PC-9 (cell line): ENCODE measurements at regions not wholly inside any gene's neighbourhood (a gene's known extent, or its start where the extent isn't known, plus 50 kb on each side); places are given as distances from the start of the nearest gene placed in this dataset.

Experiments used
- BruUV-seq: library from RNA; stranded (reverse); fragments of 400-500 nt; replicated peaks from 2 replicates; lab custom pipeline; 2021; lab: Mats Ljungman, UMichigan
- CTCF ChIA-PET: fragments of 300-600 bp; sonication (Branson Sonifier 250); formaldehyde crosslinking; loops from one replicate; lab custom pipeline; 2022; ENCODE audit warnings: antibody characterized with exemption; lab: Charles Lee
- POLR2A ChIA-PET: fragments of 300-600 bp; sonication (Branson Sonifier 250); formaldehyde crosslinking; loops from one replicate; lab custom pipeline; 2022; ENCODE audit warnings: antibody characterized with exemption; ENCODE audit not compliant: unreplicated experiment; lab: Charles Lee
- DNase-seq, 2 experiments: peaks; one replicate each; pipeline versions ENCODE4 v3.0.0 to v3.0.0-alpha.2; 2015 to 2022; ENCODE audit warnings: mixed read lengths in 1 of 2
- H2AFZ ChIP-seq: fragments of 200-600 bp; sonication (generic); 2 replicates; pipeline ENCODE4 v1.8.1; 2017; ENCODE audit warnings: antibody characterized with exemption
- H3F3A ChIP-seq: fragments of 200-600 bp; sonication (generic); 2 replicates; pipeline ENCODE4 v1.8.1; 2017; ENCODE audit warnings: antibody characterized with exemption, mild to moderate bottlenecking, low read depth; ENCODE audit not compliant: insufficient read depth
- H3K27ac ChIP-seq: fragments of 200-600 bp; sonication (generic); 2 replicates; pipeline ENCODE4 v1.6.1; 2016; ENCODE audit warnings: mixed run types
- H3K27me3 ChIP-seq: fragments of 200-600 bp; sonication (generic); 2 replicates; pipeline ENCODE4 v1.6.1; 2016; ENCODE audit warnings: low read depth, mixed run types; ENCODE audit not compliant: insufficient read depth
- H3K36me3 ChIP-seq: fragments of 200-600 bp; sonication (generic); 2 replicates; pipeline ENCODE4 v1.6.1; 2016; ENCODE audit warnings: low read depth, mixed run types
- H3K4me1 ChIP-seq: fragments of 200-600 bp; sonication (generic); replicated peaks from 2 replicates; pipeline ENCODE4 v1.6.1; 2016; ENCODE audit warnings: mixed run types; ENCODE audit not compliant: insufficient read depth
- H3K4me2 ChIP-seq: fragments of 200-600 bp; sonication (generic); 2 replicates; pipeline ENCODE4 v1.6.1; 2017; ENCODE audit warnings: mixed run types
- H3K4me3 ChIP-seq: fragments of 200-600 bp; sonication (generic); 2 replicates; pipeline ENCODE4 v1.6.1; 2016; ENCODE audit warnings: mixed run types
- H3K79me2 ChIP-seq: fragments of 200-600 bp; sonication (generic); 2 replicates; pipeline ENCODE4 v1.6.1; 2017; ENCODE audit warnings: low read depth, mixed run types
- H3K9me2 ChIP-seq: fragments of 200-600 bp; sonication (generic); 2 replicates; pipeline ENCODE4 v1.8.1; 2017; ENCODE audit warnings: mild to moderate bottlenecking; ENCODE audit not compliant: insufficient read depth
- H3K9me3 ChIP-seq: fragments of 200-600 bp; sonication (generic); 2 replicates; pipeline ENCODE4 v1.8.1; 2016; ENCODE audit warnings: low read depth; ENCODE audit not compliant: insufficient read depth
- H4K20me1 ChIP-seq: fragments of 200-600 bp; sonication (generic); 2 replicates; pipeline ENCODE4 v1.8.1; 2017; ENCODE audit not compliant: insufficient read depth
- EZH2 ChIP-seq: fragments of 200-600 bp; sonication (generic); IDR thresholded peaks from 2 replicates; pipeline ENCODE4 v1.8.0; 2017; ENCODE audit warnings: antibody characterized with exemption, low read depth
- intact Hi-C: fragments of 100-400 bp; cut with micrococcal nuclease; formaldehyde crosslinking; loops from one replicate; pipeline ENCODE4 v1.10.0; 2022; ENCODE audit not compliant: unreplicated experiment
- TF ChIP-seq, protein P1 (sequence below): fragments of 200-600 bp; sonication (generic); conservative IDR thresholded peaks from 2 replicates; pipeline ENCODE4 v1.6.1; 2017; ENCODE audit warnings: mixed run types, antibody characterized with exemption, mild to moderate bottlenecking, moderate library complexity

DNA sequence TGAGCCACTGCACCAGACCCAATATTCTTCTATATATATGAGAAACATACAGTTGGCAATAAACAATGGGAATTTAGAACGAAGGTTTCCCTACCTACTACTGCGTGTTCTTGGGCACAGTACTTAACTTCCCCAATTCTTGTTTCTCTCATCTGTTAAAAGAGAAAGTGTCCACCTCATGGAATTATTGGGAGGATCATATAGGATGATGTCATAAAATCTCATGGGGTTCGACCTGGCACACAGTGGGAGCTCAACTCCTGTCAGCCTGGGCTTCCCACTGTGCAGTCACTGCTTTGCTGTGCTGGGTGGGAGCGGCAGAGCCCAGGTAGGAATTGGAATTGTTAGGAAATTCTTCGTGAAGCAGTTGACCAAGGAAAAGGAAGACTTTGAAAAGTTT is 203.3 kb downstream of the SH3BP4 start:
- no peak overlapping the region for H2AFZ ChIP-seq
- no peak for TF ChIP-seq EZH2
- TF ChIP-seq, protein P1, sequence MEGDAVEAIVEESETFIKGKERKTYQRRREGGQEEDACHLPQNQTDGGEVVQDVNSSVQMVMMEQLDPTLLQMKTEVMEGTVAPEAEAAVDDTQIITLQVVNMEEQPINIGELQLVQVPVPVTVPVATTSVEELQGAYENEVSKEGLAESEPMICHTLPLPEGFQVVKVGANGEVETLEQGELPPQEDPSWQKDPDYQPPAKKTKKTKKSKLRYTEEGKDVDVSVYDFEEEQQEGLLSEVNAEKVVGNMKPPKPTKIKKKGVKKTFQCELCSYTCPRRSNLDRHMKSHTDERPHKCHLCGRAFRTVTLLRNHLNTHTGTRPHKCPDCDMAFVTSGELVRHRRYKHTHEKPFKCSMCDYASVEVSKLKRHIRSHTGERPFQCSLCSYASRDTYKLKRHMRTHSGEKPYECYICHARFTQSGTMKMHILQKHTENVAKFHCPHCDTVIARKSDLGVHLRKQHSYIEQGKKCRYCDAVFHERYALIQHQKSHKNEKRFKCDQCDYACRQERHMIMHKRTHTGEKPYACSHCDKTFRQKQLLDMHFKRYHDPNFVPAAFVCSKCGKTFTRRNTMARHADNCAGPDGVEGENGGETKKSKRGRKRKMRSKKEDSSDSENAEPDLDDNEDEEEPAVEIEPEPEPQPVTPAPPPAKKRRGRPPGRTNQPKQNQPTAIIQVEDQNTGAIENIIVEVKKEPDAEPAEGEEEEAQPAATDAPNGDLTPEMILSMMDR: no peak
- no peak overlapping the region for H3K4me2 ChIP-seq
- no TSS peak for BruUV-seq
- DNase-seq: no peak
- H3K9me2 ChIP-seq: no peaks in the 10 kb centered on the region
- no peak overlapping the region for H3K4me3 ChIP-seq
- H3F3A ChIP-seq: no peaks in the 10 kb centered on the region
- CTCF ChIA-PET: no interaction called here
- no peaks in the 10 kb centered on the region for H3K27me3 ChIP-seq
- H3K9me3 ChIP-seq: no peaks in the 10 kb centered on the region
- no peak overlapping the region for H3K27ac ChIP-seq
- no peaks in the 10 kb centered on the region for H3K79me2 ChIP-seq
- H4K20me1 ChIP-seq: no peaks in the 10 kb centered on the region
- no peaks in the 10 kb centered on the region for H3K36me3 ChIP-seq
- POLR2A ChIA-PET: no interaction called here
- intact Hi-C loops: no loop called here
- no peaks in the 10 kb centered on the region for H3K4me1 ChIP-seq

DNA sequence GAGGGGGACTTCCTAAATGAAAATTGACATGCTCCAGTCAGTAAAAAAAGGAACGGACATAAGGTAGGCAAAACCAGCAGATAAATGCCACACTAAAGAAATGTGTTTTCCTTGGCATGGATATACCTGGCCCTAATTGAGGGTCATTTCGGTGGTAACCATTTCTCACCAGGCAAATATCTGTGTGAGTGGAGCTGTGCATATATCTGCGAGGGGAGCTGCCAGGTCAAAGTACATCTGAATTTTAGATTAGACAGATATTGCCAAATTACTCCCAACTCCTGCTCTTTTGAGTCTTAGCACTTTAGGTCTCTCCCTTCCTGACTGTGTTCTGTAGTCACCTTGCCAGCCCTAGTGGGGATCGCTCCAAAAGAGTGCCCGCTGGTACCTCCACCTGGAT is 204.2 kb downstream of the SH3BP4 start:
- Histone ChIP-seq H3K4me2 (no peak overlapping the region), H3K9me3 (no peaks in the 10 kb centered on the region), H3K36me3 (no peaks in the 10 kb centered on the region), H3K9me2 (no peaks in the 10 kb centered on the region), H3K79me2 (no peaks in the 10 kb centered on the region), H2AFZ (no peak overlapping the region), H4K20me1 (no peaks in the 10 kb centered on the region), H3K27me3 (no peaks in the 10 kb centered on the region), H3K4me3 (no peak overlapping the region), H3K4me1 (no peaks in the 10 kb centered on the region), H3F3A (no peaks in the 10 kb centered on the region), H3K27ac (no peak overlapping the region)
- ChIA-PET POLR2A (interaction anchor here (0.6 kb wide), 1 partner anchor 553 kb away, joined by 4 read pairs; no protein-coding TSS in a partner anchor), CTCF (no interaction called here)
- intact Hi-C loops: no loop called here
- no peak for DNase-seq
- no peak for TF ChIP-seq EZH2
- TF ChIP-seq, protein P1: no peak
- no TSS peak for BruUV-seq

DNA sequence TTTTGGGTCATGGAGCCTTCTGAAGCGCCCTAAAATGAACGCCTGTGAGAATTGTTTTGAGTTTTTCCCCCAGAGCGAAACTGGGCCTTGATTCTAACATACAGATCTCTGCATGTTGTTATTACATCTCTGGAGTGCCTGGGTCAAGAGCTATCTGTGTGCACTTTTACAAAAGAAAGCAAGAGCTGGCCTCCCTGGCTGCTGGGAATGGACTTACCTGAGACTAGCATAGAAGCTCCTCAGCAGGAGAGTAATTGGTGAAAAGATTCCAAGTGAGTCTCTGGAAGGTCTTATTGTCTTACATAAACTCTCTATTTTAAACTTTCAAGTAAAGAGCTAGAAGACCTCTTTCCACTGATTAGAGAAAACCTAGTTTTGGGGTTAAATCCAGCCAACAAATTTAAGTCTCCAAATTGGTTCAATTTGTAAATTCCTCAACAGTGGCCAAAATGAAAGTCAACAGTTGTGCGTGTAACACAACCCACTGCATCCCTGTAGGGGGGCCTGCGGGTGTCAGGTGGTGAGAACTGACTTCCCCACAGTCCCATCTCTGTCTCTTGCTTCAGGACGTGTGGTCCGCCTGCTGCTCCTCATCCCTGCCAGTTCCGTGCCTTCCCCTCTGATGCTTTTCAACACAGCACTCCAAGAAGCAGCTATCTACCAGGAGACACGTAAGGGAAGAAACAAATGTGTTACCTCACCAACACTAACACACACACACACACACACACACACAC is 206.1 kb downstream of the SH3BP4 start:
- intact Hi-C loops: no loop called here
- no peak overlapping the region for H3K4me2 ChIP-seq
- H2AFZ ChIP-seq: no peak overlapping the region
- no peak overlapping the region for H3K4me3 ChIP-seq
- no peaks in the 10 kb centered on the region for H3K36me3 ChIP-seq
- ChIA-PET CTCF (no interaction called here), POLR2A (interaction anchor here (0.6 kb wide), 1 partner anchor 90 kb away, joined by 4 read pairs; no protein-coding TSS in a partner anchor)
- peaks cover 4% of the 10 kb centered on the region; the same call in 1 of the 2 replicates for H3F3A ChIP-seq
- H4K20me1 ChIP-seq: no peaks in the 10 kb centered on the region
- TF ChIP-seq, protein P1: no peak
- no peaks in the 10 kb centered on the region for H3K27me3 ChIP-seq
- H3K79me2 ChIP-seq: no peaks in the 10 kb centered on the region
- H3K4me1 ChIP-seq: peaks cover 7% of the 10 kb centered on the region
- H3K9me2 ChIP-seq: no peaks in the 10 kb centered on the region
- H3K27ac ChIP-seq: no peak overlapping the region
- no peak for DNase-seq
- 0 out of 2 replicates have a peak, but pooled peaks cover 5% of the 10 kb centered on the region for H3K9me3 ChIP-seq
- no TSS peak for BruUV-seq
